H1 (cell line): ENCODE measurements at regions not wholly inside any gene's neighbourhood (a gene's known extent, or its start where the extent isn't known, plus 50 kb on each side); places are given as distances from the start of the nearest gene placed in this dataset.
"Not testable (repeated sequence)": the region's sequence is repeated elsewhere in the genome, so short reads cannot be mapped to it uniquely, and the experiment has no call there.

ENCODE experiments used
- CTCF ChIA-PET: fragments of 300-600 bp; sonication (Branson Sonifier 250); formaldehyde crosslinking; loops from one replicate; lab custom pipeline; 2021; ENCODE audit not compliant: partially characterized antibody; lab: Charles Lee
- POLR2A ChIA-PET: fragments of 300-600 bp; sonication (Branson Sonifier 250); formaldehyde crosslinking; loops from one replicate; lab custom pipeline; 2021; ENCODE audit warnings: inconsistent platforms; ENCODE audit not compliant: partially characterized antibody; lab: Charles Lee
- DNase-seq, 2 experiments: peaks; one replicate each; pipeline versions ENCODE4 v3.0.0 to v3.0.0-alpha.2; 2010 to 2022; ENCODE audit warnings: low spot score in 2 of 2, low read depth in 1 of 2, mixed read lengths in 1 of 2
- FAIRE-seq: peaks from 2 replicates; lab custom pipeline; 2011; peaks lifted over from hg19 to GRCh38; lab: Jason Lieb, UNC
- H2AFZ ChIP-seq: 2 replicates; pipeline ENCODE4 v1.8.1; 2012; ENCODE audit warnings: low read length, inconsistent platforms
- H2AK5ac ChIP-seq: 2 replicates; pipeline ENCODE4 v1.6.1; 2013; ENCODE audit warnings: low read depth, low read length
- H2BK120ac ChIP-seq: replicated peaks from 2 replicates; pipeline ENCODE3; 2013; ENCODE audit warnings: low read depth, low read length, inconsistent platforms
- H2BK12ac ChIP-seq: 2 replicates; pipeline ENCODE4 v1.6.1; 2013; ENCODE audit warnings: low read depth, low read length
- H2BK15ac ChIP-seq: 2 replicates; pipeline ENCODE4 v1.6.1; 2013; ENCODE audit warnings: low read length
- H2BK20ac ChIP-seq: 2 replicates; pipeline ENCODE4 v1.6.1; 2013; ENCODE audit warnings: low read length
- H2BK5ac ChIP-seq: 2 replicates; pipeline ENCODE4 v1.6.1; 2013; ENCODE audit warnings: low read depth, low read length
- H3K14ac ChIP-seq: 2 replicates; pipeline ENCODE4 v1.6.1; 2013; ENCODE audit warnings: inconsistent platforms; ENCODE audit not compliant: insufficient read length
- H3K18ac ChIP-seq: 2 replicates; pipeline ENCODE4 v1.6.1; 2013; ENCODE audit warnings: low read length; ENCODE audit errors: extremely low read depth
- H3K23ac ChIP-seq: 2 replicates; pipeline ENCODE4 v1.6.1; 2013; ENCODE audit warnings: inconsistent platforms; ENCODE audit not compliant: insufficient read length
- H3K23me2 ChIP-seq: 2 replicates; pipeline ENCODE4 v1.6.1; 2013; ENCODE audit warnings: low read depth, low read length
- H3K27ac ChIP-seq: 2 replicates; pipeline ENCODE4 v1.6.1; 2011; ENCODE audit warnings: low read depth, low read length, inconsistent platforms
- H3K27me3 ChIP-seq, 4 experiments: replicated peaks in 1 of 4; 1 replicate in 1 of 4; 2 replicates in 3 of 4; pipeline versions ENCODE4 v1.6.1 to v1.8.1; 2011 to 2013; ENCODE audit warnings: low read length in 3 of 4, mild to moderate bottlenecking in 3 of 4, inconsistent platforms in 2 of 4, mixed read lengths in 2 of 4, moderate library complexity in 1 of 4; ENCODE audit not compliant: control insufficient read depth in 3 of 4, insufficient read depth in 3 of 4; ENCODE audit errors: extremely low read depth in 1 of 4
- H3K36me3 ChIP-seq, 4 experiments: 2 replicates each; pipeline versions ENCODE4 v1.6.1 to v1.8.1; 2011 to 2013; ENCODE audit warnings: mild to moderate bottlenecking in 4 of 4, low read length in 3 of 4, moderate library complexity in 2 of 4, control low read depth in 1 of 4, inconsistent platforms in 1 of 4; ENCODE audit not compliant: insufficient read depth in 4 of 4, control insufficient read depth in 2 of 4
- H3K4ac ChIP-seq: replicated peaks from 2 replicates; pipeline ENCODE3; 2013; ENCODE audit warnings: low read length, low read depth, mixed read lengths, inconsistent platforms; ENCODE audit not compliant: insufficient read length
- H3K4me1 ChIP-seq, 4 experiments: replicated peaks in 1 of 4; 1 replicate in 1 of 4; 2 replicates in 3 of 4; pipeline versions ENCODE4 v1.6.1 to v1.8.1; 2011 to 2013; ENCODE audit warnings: low read length in 3 of 4, inconsistent platforms in 2 of 4, mixed read lengths in 1 of 4; ENCODE audit not compliant: insufficient read depth in 4 of 4, control insufficient read depth in 3 of 4
- H3K4me2 ChIP-seq, 2 experiments: 2 replicates each; pipeline versions ENCODE4 v1.6.1 to v1.8.1; 2011 to 2013; ENCODE audit warnings: low read depth in 2 of 2, low read length in 2 of 2, control low read depth in 1 of 2, inconsistent platforms in 1 of 2, mild to moderate bottlenecking in 1 of 2; ENCODE audit not compliant: insufficient read depth in 1 of 2
- H3K4me3 ChIP-seq, 4 experiments: fragments of 200-600, 300-600 bp in 1 of 4; sonication (generic), shearing (Covaris generic), sonication (Bioruptor Twin) in 1 of 4; 2 replicates each; pipeline versions ENCODE4 v1.5.1 to v1.8.1; 2011 to 2016; ENCODE audit warnings: low read length in 4 of 4, low read depth in 3 of 4, control low read depth in 2 of 4, inconsistent platforms in 2 of 4, mild to moderate bottlenecking in 2 of 4, mixed read lengths in 1 of 4, moderate library complexity in 1 of 4; ENCODE audit not compliant: insufficient read depth in 2 of 4; ENCODE audit errors: extremely low read depth in 1 of 4
- H3K56ac ChIP-seq: replicated peaks from 2 replicates; pipeline ENCODE3; 2013; ENCODE audit warnings: low read depth, mild to moderate bottlenecking, mixed read lengths, low read length, inconsistent platforms; ENCODE audit not compliant: insufficient read length
- H3K79me1 ChIP-seq: 2 replicates; pipeline ENCODE4 v1.6.1; 2013; ENCODE audit warnings: low read depth, low read length, control low read depth
- H3K79me2 ChIP-seq, 2 experiments: 2 replicates each; pipeline versions ENCODE4 v1.6.1 to v1.8.1; 2012 to 2013; ENCODE audit warnings: low read length in 2 of 2, mild to moderate bottlenecking in 2 of 2, inconsistent platforms in 1 of 2; ENCODE audit not compliant: insufficient read depth in 2 of 2, control insufficient read depth in 1 of 2
- H3K9ac ChIP-seq, 4 experiments: replicated peaks in 1 of 4; 1 replicate in 1 of 4; 2 replicates in 3 of 4; pipeline versions ENCODE4 v1.6.1 to v1.8.1; 2011 to 2013; ENCODE audit warnings: low read depth in 3 of 4, low read length in 3 of 4, control low read depth in 2 of 4, mild to moderate bottlenecking in 2 of 4, moderate library complexity in 2 of 4, inconsistent platforms in 1 of 4; ENCODE audit errors: extremely low read depth in 1 of 4
- H3K9me3 ChIP-seq, 2 experiments: 2 replicates each; pipeline versions ENCODE4 v1.6.1 to v1.8.1; 2012 to 2013; ENCODE audit warnings: mild to moderate bottlenecking in 2 of 2, moderate library complexity in 2 of 2, control low read depth in 1 of 2, inconsistent platforms in 1 of 2, low read depth in 1 of 2, low read length in 1 of 2, mixed read lengths in 1 of 2; ENCODE audit not compliant: insufficient read depth in 2 of 2
- H4K20me1 ChIP-seq, 2 experiments: replicated peaks in 1 of 2; 2 replicates each; pipeline versions ENCODE3 to v1.8.1; 2011 to 2013; ENCODE audit warnings: inconsistent platforms in 2 of 2, low read length in 2 of 2, mild to moderate bottlenecking in 1 of 2; ENCODE audit not compliant: insufficient read depth in 2 of 2, control insufficient read depth in 1 of 2
- H4K5ac ChIP-seq: 2 replicates; pipeline ENCODE4 v1.6.1; 2013; ENCODE audit warnings: low read length, low read depth, mixed read lengths, inconsistent platforms; ENCODE audit not compliant: insufficient read length
- H4K8ac ChIP-seq: 2 replicates; pipeline ENCODE4 v1.8.0; 2013; ENCODE audit warnings: mild to moderate bottlenecking, moderate library complexity, low read length, inconsistent platforms; ENCODE audit not compliant: insufficient read depth; ENCODE audit errors: extremely low read depth
- H4K91ac ChIP-seq: replicated peaks from 2 replicates; pipeline ENCODE3; 2013; ENCODE audit warnings: low read length, mixed read lengths, inconsistent platforms; ENCODE audit not compliant: insufficient read length
- BCL11A ChIP-seq, 2 experiments: IDR thresholded peaks; one replicate each; pipeline ENCODE4 v1.6.1; 2011; ENCODE audit warnings: low read depth in 2 of 2, low read length in 2 of 2, mild to moderate bottlenecking in 2 of 2
- CEBPB ChIP-seq: IDR thresholded peaks from 2 replicates; pipeline ENCODE4 v1.6.1; 2012; ENCODE audit warnings: low read depth, low read length
- NANOG ChIP-seq: IDR thresholded peaks from 2 replicates; pipeline ENCODE4 v1.6.1; 2011; ENCODE audit warnings: low read length, low read depth, mild to moderate bottlenecking, inconsistent platforms; ENCODE audit not compliant: insufficient read depth, poor library complexity, severe bottlenecking
- PHF8 ChIP-seq: fragments of 200-600 bp; sonication (generic); conservative IDR thresholded peaks from 2 replicates; pipeline ENCODE4 v1.7.1; 2012; ENCODE audit warnings: low read depth, mild to moderate bottlenecking, inconsistent platforms, low read length, moderate library complexity
- RNF2 ChIP-seq: fragments of 200-900, 300-1000 bp; sonication (generic); IDR thresholded peaks from 2 replicates; pipeline ENCODE4 v1.7.1; 2016; ENCODE audit warnings: borderline replicate concordance, low read depth, mild to moderate bottlenecking, antibody characterized with exemption, low read length; ENCODE audit not compliant: poor library complexity, severe bottlenecking; ENCODE audit errors: missing control alignments
- SIN3A ChIP-seq, 2 experiments: IDR thresholded peaks in 1 of 2; conservative IDR thresholded peaks in 1 of 2; 2 replicates each; pipeline ENCODE4 v1.6.1; 2011 to 2012; ENCODE audit warnings: low read length in 2 of 2, improper control_type of control experiment in 1 of 2, low read depth in 1 of 2, mild to moderate bottlenecking in 1 of 2
- TCF12 ChIP-seq: IDR thresholded peaks from 2 replicates; pipeline ENCODE4 v1.6.1; 2011; ENCODE audit warnings: low read depth, mild to moderate bottlenecking, low read length
- USF2 ChIP-seq: IDR thresholded peaks from 2 replicates; pipeline ENCODE4 v1.6.1; 2011; ENCODE audit warnings: low read length, improper control_type of control experiment
- YY1 ChIP-seq: IDR thresholded peaks from 2 replicates; pipeline ENCODE4 v1.6.1; 2011; ENCODE audit warnings: low read depth, mild to moderate bottlenecking, low read length
- WGBS, 2 experiments: shearing (Covaris generic) in 1 of 2; methylation state at CpG; one replicate each; pipeline versions ENCODE4 v1.1.6 to v1.1.7; 2013 to 2015; ENCODE audit warnings: low lambda C conversion rate in 2 of 2, mixed read lengths in 2 of 2, inconsistent platforms in 1 of 2, low coverage in 1 of 2, missing lambda C conversion rate in 1 of 2; ENCODE audit not compliant: insufficient replicate concordance in 2 of 2, insufficient coverage in 1 of 2, insufficient read length in 1 of 2; ENCODE audit errors: extremely low coverage in 1 of 2, missing lambda C conversion rate in 1 of 2; 5-methylcytosine and 5-hydroxymethylcytosine counted together

- TF ChIP-seq NANOG = no peak
- no peak for TF ChIP-seq CEBPB
- no peak for TF ChIP-seq SIN3A (conservative IDR thresholded peaks at IDR 0.05 in 1 of 2, IDR thresholded peaks at IDR 0.05 in 1 of 2; ENCODE audit: low read depth in 1 of 2, low read length in 2 of 2)
- TF ChIP-seq YY1 = no peak
- no peak for TF ChIP-seq USF2
- TF ChIP-seq TCF12 = no peak
- no peak for TF ChIP-seq PHF8
- no peak for TF ChIP-seq RNF2
- no peak for TF ChIP-seq BCL11A (IDR thresholded peaks at IDR 0.05; ENCODE audit: low read depth in 2 of 2, low read length in 2 of 2)
These were observed 80.1 kb upstream of the CXCL13 start (continued) for GRCh38 chr4:77525538-77525937.

GRCh38 chr4:77527900-77528299 lies 77.7 kb upstream of the CXCL13 start:
- H4K20me1 ChIP-seq, CTCF ChIA-PET, H2BK20ac ChIP-seq, H3K23me2 ChIP-seq, H3K9me3 ChIP-seq, H3K36me3 ChIP-seq, H4K91ac ChIP-seq, H3K18ac ChIP-seq, H2BK12ac ChIP-seq, H2AFZ ChIP-seq, H2BK120ac ChIP-seq, H3K56ac ChIP-seq, H3K4me3 ChIP-seq, H4K8ac ChIP-seq, H3K79me1 ChIP-seq, H3K4me1 ChIP-seq, POLR2A ChIA-PET, H3K27ac ChIP-seq, H2AK5ac ChIP-seq, H3K27me3 ChIP-seq, H4K5ac ChIP-seq, H3K79me2 ChIP-seq, H2BK15ac ChIP-seq, H3K9ac ChIP-seq, H3K23ac ChIP-seq, H3K4ac ChIP-seq, H2BK5ac ChIP-seq, DNase-seq, H3K14ac ChIP-seq, H3K4me2 ChIP-seq, FAIRE-seq: not testable (repeated sequence)
- 86% methylated on average over 3 of the region's 3 CpGs; no CpG with 5 or more reads in 1 of the 2 experiments for WGBS, 2 experiments
